Right lobe of liver (tissue), 6 donors: ENCODE measurements at regions not wholly inside any gene's neighbourhood (a gene's known extent, or its start where the extent isn't known, plus 50 kb on each side); places are given as distances from the start of the nearest gene placed in this dataset.

Source experiments
- ATAC-seq, 4 donors: fragments of 200-7000 bp; cut with Tn5 transposase; one replicate each; pipeline ENCODE4 v1.9.1; 2020; ENCODE audit warnings: mild to moderate bottlenecking in 4 of 4, moderate library complexity in 4 of 4
- DNase-seq, 3 donors: peaks; one replicate each; pipeline ENCODE4 v3.0.0-alpha.2; 2020
- H3K27ac ChIP-seq, 3 donors: fragments of 200-600 bp; one replicate each; pipeline ENCODE4 v1.8.0; 2022
- H3K27me3 ChIP-seq, 2 donors: fragments of 200-600 bp; one replicate each; pipeline ENCODE4 v1.8.0; 2022
- H3K36me3 ChIP-seq, 4 donors: fragments of 200-600 bp; sonication (generic) in 1 of 4; one replicate each; pipeline versions ENCODE4 v1.5.1 to v1.8.0; 2017 to 2022; ENCODE audit warnings: control low read depth in 1 of 4
- H3K4me1 ChIP-seq, 4 donors: fragments of 200-600 bp; sonication (generic) in 1 of 4; one replicate each; pipeline versions ENCODE4 v1.5.1 to v1.8.0; 2017 to 2022; ENCODE audit warnings: control low read depth in 1 of 4
- H3K4me3 ChIP-seq, 3 donors: fragments of 200-600 bp; one replicate each; pipeline ENCODE4 v1.8.0; 2022
- H3K9me3 ChIP-seq, 4 donors: fragments of 200-600 bp; sonication (generic) in 1 of 4; one replicate each; pipeline versions ENCODE4 v1.5.1 to v1.8.0; 2017 to 2022; ENCODE audit warnings: control low read depth in 1 of 4
- POLR2A ChIP-seq: fragments of 450-650 bp; IDR thresholded peaks from one replicate; pipeline ENCODE4 v1.6.1; 2017; ENCODE audit warnings: antibody characterized with exemption, mild to moderate bottlenecking
- WGBS: methylation state at CpG from one replicate; pipeline ENCODE4 v1.1.6; 2018; ENCODE audit warnings: low coverage, low lambda C conversion rate; ENCODE audit not compliant: insufficient coverage; ENCODE audit errors: missing lambda C conversion rate; 5-methylcytosine and 5-hydroxymethylcytosine counted together
- intact Hi-C, 2 donors: fragments of 100-400 bp; cut with DNase I; formaldehyde crosslinking; loops; one replicate each; pipeline versions ENCODE4 v1.11.2 to v1.14.1; 2022
- TF ChIP-seq, protein P1 (sequence below), 4 donors: fragments of 200-600 bp in 3 of 4; fragments of 450-650 bp in 1 of 4; IDR thresholded peaks; one replicate each; pipeline versions ENCODE4 v1.5.1 to v1.8.0; 2016 to 2022; ENCODE audit warnings: antibody characterized with exemption in 4 of 4, mild to moderate bottlenecking in 2 of 4
- donor health status: DM: no; HTN: yes; CAD: no.
- donor health status: DM: no; HTN: no; CAD: no.
- donor health status: DM: no; HTN: no; CAD: no.
- donor health status: DM: no; HTN: yes; CAD: no.
- donor health status: DM: no; HTN: yes; CAD: no.

DNA sequence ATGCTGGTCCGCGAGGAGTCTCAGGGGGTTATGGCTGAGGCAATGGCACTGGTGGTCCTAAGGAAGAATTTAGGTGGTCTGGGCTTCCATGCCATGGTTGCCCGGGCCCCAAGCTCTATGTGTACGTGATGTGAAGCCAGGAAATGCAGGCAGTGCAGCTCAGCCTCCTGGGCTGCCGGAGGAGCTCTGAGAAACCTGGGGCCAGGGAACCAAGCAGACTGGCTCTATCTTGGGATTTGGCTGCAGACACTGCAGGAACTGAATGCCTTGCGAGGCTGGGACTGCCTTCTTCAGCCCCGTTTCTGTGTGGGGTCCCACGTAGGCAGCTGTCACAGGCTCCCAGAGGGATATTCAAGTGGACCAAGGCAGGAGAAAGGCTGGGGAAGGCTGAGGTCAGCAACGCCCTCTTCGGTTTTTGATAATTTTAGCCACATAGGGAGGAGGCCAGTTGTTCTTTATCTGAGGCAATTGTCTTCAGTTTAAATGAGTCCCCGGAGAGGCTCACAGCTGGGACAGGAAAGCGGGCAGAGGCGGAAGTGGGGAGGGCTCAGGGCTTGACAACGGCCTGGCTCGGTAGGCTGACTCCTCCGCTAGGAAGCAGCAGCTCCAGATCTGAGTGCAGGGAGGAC, 77.7 kb downstream of the RHOB start:
- DNase-seq (peak in 1 of 3 donors; percentile 55), ATAC-seq (peak in 3 of 4 donors; percentile 64 to 69 (median 69))
- Histone ChIP-seq H3K4me3 (no peak overlapping the region), H3K4me1 (peaks cover 0 to 24% (median 8%) of the 10 kb centered on the region in 4 donors), H3K9me3 (no peaks in the 10 kb centered on the region), H3K27me3 (no peaks in the 10 kb centered on the region), H3K36me3 (no peaks in the 10 kb centered on the region), H3K27ac (peak overlapping the region; percentile 5 to 55 (median 21))
- WGBS, result 51% methylated on average over 7 of the region's 16 CpGs
- TF ChIP-seq, protein P1, sequence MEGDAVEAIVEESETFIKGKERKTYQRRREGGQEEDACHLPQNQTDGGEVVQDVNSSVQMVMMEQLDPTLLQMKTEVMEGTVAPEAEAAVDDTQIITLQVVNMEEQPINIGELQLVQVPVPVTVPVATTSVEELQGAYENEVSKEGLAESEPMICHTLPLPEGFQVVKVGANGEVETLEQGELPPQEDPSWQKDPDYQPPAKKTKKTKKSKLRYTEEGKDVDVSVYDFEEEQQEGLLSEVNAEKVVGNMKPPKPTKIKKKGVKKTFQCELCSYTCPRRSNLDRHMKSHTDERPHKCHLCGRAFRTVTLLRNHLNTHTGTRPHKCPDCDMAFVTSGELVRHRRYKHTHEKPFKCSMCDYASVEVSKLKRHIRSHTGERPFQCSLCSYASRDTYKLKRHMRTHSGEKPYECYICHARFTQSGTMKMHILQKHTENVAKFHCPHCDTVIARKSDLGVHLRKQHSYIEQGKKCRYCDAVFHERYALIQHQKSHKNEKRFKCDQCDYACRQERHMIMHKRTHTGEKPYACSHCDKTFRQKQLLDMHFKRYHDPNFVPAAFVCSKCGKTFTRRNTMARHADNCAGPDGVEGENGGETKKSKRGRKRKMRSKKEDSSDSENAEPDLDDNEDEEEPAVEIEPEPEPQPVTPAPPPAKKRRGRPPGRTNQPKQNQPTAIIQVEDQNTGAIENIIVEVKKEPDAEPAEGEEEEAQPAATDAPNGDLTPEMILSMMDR (IDR thresholded peaks at IDR 0.05), result no peak
- no peak for TF ChIP-seq POLR2A
- intact Hi-C loops, result no loop called here

DNA sequence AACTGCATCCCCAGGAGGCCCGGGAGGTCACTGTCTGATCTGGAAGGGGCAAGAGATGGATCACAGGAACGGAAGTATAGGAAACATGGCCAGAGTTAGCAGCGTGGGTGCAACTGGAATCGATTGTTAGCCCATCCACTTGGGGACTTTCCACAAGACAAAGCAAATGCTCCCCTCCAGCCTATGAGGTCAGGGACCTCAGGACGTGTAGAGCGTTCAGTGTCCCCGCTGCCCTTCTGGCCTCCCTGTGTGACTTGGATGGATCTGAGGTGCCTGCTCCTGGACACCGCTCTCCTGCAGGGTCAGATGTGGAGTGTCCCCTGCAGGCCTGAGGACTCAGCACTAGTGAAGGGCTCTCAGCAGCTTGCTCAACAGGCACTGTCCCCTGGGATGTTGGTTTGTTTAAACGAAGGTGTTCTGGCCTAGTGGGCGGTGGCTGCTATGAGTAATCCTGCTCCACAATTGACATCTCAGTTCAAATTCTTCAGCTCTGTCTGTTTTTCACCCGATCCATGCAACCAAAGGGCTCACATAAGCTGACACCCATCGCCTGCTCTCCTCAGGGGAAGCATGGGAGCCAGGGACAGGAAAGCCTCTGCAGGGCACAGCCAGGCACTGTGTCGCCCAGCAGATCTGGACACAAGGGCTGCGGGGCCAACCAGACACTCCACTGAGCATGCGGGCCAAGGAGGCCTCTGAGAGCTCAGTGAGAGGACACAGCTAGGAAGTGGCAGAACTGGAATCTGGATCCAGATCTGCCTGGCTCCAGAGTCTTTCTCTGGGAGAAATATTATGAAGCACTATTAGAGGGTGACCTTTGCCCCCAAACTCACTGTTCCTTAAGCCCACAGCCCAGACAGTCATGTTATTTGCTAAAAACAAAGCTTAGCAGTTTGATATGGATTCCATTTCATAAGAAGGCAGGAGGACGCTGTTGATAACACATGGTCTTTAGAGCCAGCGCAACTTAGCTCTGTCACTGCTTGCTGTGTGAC, 78.5 kb downstream of the RHOB start:
- ATAC-seq (peak; percentile 87 to 90 (median 89)), DNase-seq (peak; percentile 68 to 82 (median 69))
- Histone ChIP-seq H3K4me1 (peaks cover 0 to 24% (median 8%) of the 10 kb centered on the region in 4 donors), H3K27ac (peak overlapping the region; percentile 5 to 55 (median 24)), H3K4me3 (no peak overlapping the region), H3K27me3 (no peaks in the 10 kb centered on the region), H3K9me3 (no peaks in the 10 kb centered on the region), H3K36me3 (no peaks in the 10 kb centered on the region)
- WGBS, result 39% methylated on average over 13 of the region's 17 CpGs
- TF ChIP-seq POLR2A, result peak; percentile 24
- TF ChIP-seq, protein P1 (IDR thresholded peaks at IDR 0.05), result peak in 3 of 4 donors; percentile 17 to 35 (median 21)
- intact Hi-C loops, result no loop called here

DNA sequence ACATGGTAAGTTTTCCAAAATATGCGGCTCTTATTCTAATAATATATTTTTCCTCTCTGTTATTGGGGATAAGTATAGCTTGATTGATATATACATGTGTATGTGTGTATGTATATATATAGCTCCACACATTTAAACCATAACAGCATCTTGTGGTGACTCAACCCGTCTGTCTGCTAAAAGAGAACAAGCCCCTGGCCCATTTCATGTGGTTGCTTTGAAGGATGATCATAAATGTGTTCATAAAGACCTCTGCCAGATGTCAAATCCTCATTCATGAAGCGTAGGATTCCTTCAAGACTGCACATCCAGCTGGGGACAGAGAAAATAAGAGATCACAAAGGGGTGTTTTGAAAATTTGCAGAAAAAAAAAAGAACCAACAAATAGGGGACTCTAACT, 79.3 kb downstream of the RHOB start:
- H3K27me3 ChIP-seq, result no peaks in the 10 kb centered on the region
- WGBS, result 84% methylated on average over 3 of the region's 3 CpGs
- TF ChIP-seq, protein P1 (IDR thresholded peaks at IDR 0.05), result no peak
- TF ChIP-seq POLR2A, result no peak
- peaks cover 0 to 24% (median 8%) of the 10 kb centered on the region in 4 donors for H3K4me1 ChIP-seq
- H3K36me3 ChIP-seq, result no peaks in the 10 kb centered on the region
- intact Hi-C loops, result no loop called here
- H3K27ac ChIP-seq, result peak overlapping the region in 2 of 3 donors; percentile 38 to 55
- no peak overlapping the region for H3K4me3 ChIP-seq
- H3K9me3 ChIP-seq, result no peaks in the 10 kb centered on the region
- DNase-seq, result no peak
- no peak for ATAC-seq

DNA sequence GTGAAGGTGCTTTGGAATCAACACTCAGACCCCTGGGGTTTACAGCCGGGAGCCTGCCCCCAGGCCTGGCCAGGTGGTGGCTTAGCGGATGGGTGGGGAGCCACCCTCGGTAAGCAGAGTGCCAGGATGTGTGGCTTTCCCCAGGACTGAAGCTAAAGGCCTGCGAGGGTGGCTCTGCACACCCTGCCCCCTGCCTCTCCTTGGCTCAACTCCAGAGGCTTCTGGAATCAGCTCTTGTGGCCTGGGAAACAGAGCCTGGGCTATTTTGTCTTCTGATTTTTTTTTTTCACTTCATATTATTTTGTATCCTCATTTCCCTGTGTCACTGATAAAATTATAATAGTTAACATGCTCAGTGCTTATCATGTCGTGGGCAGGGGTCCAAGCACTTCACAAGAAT, 79.8 kb downstream of the RHOB start:
- ATAC-seq (peak in 1 of 4 donors; percentile 24), DNase-seq (peak; percentile 42 to 57 (median 48))
- Histone ChIP-seq H3K4me3 (no peak overlapping the region), H3K4me1 (peaks cover 0 to 24% (median 8%) of the 10 kb centered on the region in 4 donors), H3K36me3 (no peaks in the 10 kb centered on the region), H3K27me3 (no peaks in the 10 kb centered on the region), H3K27ac (peak overlapping the region in 2 of 3 donors; percentile 38 to 45), H3K9me3 (no peaks in the 10 kb centered on the region)
- intact Hi-C loops, result no loop called here
- 41% methylated on average over 3 of the region's 5 CpGs for WGBS
- TF ChIP-seq, protein P1 (IDR thresholded peaks at IDR 0.05), result no peak
- TF ChIP-seq POLR2A, result no peak
